KBM-7 (cell line): ENCODE measurements at regions not wholly inside any gene's neighbourhood (a gene's known extent, or its start where the extent isn't known, plus 50 kb on each side); places are given as distances from the start of the nearest gene placed in this dataset.
"Not testable (repeated sequence)": the region's sequence is repeated elsewhere in the genome, so short reads cannot be mapped to it uniquely, and the experiment has no call there.

Experiments used
- DNase-seq: peaks from one replicate; pipeline ENCODE4 v3.0.0-alpha.2; 2015
- in situ Hi-C: fragments of 300-500 bp; cut with MboI; formaldehyde crosslinking; loops from 2 replicates; pipeline ENCODE4 v1.14.3; 2020; ENCODE audit warnings: low sequenced_read_pairs, low pct_unique_long_range_greater_than_20kb, mixed read lengths

- DNase-seq: peak; percentile 17
- in situ Hi-C loops: no loop called here
These were observed 1358.8 kb upstream of the TMEM132C start for GRCh38 chr12:126907900-126908764.

GRCh38 chr12:126908765-126909142, 1358.2 kb upstream of the TMEM132C start:
- in situ Hi-C loops: no loop called here
- DNase-seq: no peak

- in situ Hi-C loops: no loop called here
- DNase-seq: no peak
These were observed 1356.4 kb upstream of the TMEM132C start for GRCh38 chr12:126910570-126910969.

- in situ Hi-C loops: no loop called here
- DNase-seq: no peak
These were observed 1354.9 kb upstream of the TMEM132C start for GRCh38 chr12:126912111-126912510.

GRCh38 chr12:126914170-126914793, 1352.7 kb upstream of the TMEM132C start:
- in situ Hi-C loops: no loop called here
- no peak for DNase-seq

GRCh38 chr12:126915309-126915708, 1351.7 kb upstream of the TMEM132C start:
- DNase-seq: peak; percentile 20
- in situ Hi-C loops: no loop called here

- in situ Hi-C loops: no loop called here
- DNase-seq: no peak
These were observed 1340.9 kb upstream of the TMEM132C start for GRCh38 chr12:126926023-126926594.

GRCh38 chr12:126930234-126930633, 1336.7 kb upstream of the TMEM132C start:
- no peak for DNase-seq
- in situ Hi-C loops: no loop called here

GRCh38 chr12:126932156-126932555, 1334.8 kb upstream of the TMEM132C start:
- no peak for DNase-seq
- in situ Hi-C loops: no loop called here

GRCh38 chr12:126935435-126935834, 1331.5 kb upstream of the TMEM132C start:
- DNase-seq: no peak
- in situ Hi-C loops: no loop called here

GRCh38 chr12:126936181-126936851, 1330.7 kb upstream of the TMEM132C start:
- no peak for DNase-seq
- in situ Hi-C loops: no loop called here

GRCh38 chr12:126937431-126937830, 1329.5 kb upstream of the TMEM132C start:
- in situ Hi-C loops: no loop called here
- DNase-seq: no peak

- in situ Hi-C loops: no loop called here
- no peak for DNase-seq
These were observed 1322.3 kb upstream of the TMEM132C start for GRCh38 chr12:126944684-126945083.

GRCh38 chr12:126946958-126947357, 1320.0 kb upstream of the TMEM132C start:
- in situ Hi-C loops: not testable (repeated sequence)

GRCh38 chr12:126949558-126949957, 1317.4 kb upstream of the TMEM132C start:
- in situ Hi-C loops: no loop called here
- no peak for DNase-seq

More at GRCh38 chr12:126946958-126947357, 1320.0 kb upstream of the TMEM132C start:
- not testable (repeated sequence) for DNase-seq

- no peak for DNase-seq
- in situ Hi-C loops: no loop called here
These were observed 1316.7 kb upstream of the TMEM132C start for GRCh38 chr12:126950266-126950665.

- DNase-seq: no peak
These were observed 1314.6 kb upstream of the TMEM132C start for GRCh38 chr12:126952096-126953007.

GRCh38 chr12:126953365-126953889, 1313.5 kb upstream of the TMEM132C start:
- in situ Hi-C loops: no loop called here
- DNase-seq: peak; percentile 8

More at GRCh38 chr12:126952096-126953007, 1314.6 kb upstream of the TMEM132C start:
- in situ Hi-C loops: no loop called here
